ENCODE measurements at regions not wholly inside any gene's neighbourhood (a gene's known extent, or its start where the extent isn't known, plus 50 kb on each side); places are given as distances from the start of the nearest gene placed in this dataset.

DNA sequence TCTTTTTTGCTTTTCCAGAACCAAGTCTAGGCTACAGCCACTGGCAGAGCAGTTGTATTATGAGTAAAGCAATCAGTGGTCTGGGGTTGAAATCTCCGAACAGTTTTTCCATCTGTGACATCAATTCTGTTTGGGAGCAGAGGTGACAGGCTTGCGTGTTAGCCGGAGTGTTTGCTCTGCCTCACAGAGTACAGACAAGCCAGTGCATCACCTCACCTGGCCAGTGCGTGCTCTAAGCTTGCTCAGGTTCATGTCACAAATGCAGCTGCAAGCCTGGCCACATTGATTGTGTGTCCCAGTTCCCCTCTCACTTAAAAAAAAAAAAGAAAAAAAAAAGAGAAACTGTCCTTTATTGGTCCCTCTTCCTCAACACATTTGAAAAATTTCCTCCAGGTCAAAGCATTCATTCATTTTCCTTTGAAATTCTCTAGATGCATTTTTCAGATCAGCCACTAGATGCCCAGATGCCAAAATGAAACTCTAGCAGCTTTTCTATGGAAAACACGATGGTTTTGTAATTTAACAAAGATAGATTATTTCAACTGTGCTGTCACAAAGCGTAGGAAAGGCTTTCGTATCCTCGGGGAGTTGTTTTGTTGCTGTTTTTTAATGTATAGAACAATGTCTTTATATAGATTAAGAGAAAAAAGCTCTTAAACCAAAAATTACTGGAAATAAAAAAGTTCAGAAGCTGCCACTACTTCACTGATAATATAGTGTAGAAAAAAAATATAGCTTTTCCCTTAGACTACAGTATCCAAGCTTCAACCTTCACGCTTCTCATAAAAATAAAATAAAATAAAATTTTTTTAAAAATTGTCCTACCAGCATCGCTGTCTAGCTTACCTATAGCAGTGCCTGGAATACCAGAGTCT lies 585.5 kb downstream of the TLE1 start:
- TF ChIP-seq MYC (IDR thresholded peaks at IDR 0.05; ENCODE audit: low read depth, low read length) (no peak), POLR2A (IDR thresholded peaks at IDR 0.05; ENCODE audit: extremely low read depth, insufficient read length) (no peak)
- TF ChIP-seq, protein P1, sequence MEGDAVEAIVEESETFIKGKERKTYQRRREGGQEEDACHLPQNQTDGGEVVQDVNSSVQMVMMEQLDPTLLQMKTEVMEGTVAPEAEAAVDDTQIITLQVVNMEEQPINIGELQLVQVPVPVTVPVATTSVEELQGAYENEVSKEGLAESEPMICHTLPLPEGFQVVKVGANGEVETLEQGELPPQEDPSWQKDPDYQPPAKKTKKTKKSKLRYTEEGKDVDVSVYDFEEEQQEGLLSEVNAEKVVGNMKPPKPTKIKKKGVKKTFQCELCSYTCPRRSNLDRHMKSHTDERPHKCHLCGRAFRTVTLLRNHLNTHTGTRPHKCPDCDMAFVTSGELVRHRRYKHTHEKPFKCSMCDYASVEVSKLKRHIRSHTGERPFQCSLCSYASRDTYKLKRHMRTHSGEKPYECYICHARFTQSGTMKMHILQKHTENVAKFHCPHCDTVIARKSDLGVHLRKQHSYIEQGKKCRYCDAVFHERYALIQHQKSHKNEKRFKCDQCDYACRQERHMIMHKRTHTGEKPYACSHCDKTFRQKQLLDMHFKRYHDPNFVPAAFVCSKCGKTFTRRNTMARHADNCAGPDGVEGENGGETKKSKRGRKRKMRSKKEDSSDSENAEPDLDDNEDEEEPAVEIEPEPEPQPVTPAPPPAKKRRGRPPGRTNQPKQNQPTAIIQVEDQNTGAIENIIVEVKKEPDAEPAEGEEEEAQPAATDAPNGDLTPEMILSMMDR (IDR thresholded peaks at IDR 0.05; ENCODE audit: low read depth, low read length) = peak; percentile 3
- no peak for DNase-seq (ENCODE audit: low read depth)
- H3K4me3 ChIP-seq (ENCODE audit: low read depth, low read length) = no peak overlapping the region

DNA sequence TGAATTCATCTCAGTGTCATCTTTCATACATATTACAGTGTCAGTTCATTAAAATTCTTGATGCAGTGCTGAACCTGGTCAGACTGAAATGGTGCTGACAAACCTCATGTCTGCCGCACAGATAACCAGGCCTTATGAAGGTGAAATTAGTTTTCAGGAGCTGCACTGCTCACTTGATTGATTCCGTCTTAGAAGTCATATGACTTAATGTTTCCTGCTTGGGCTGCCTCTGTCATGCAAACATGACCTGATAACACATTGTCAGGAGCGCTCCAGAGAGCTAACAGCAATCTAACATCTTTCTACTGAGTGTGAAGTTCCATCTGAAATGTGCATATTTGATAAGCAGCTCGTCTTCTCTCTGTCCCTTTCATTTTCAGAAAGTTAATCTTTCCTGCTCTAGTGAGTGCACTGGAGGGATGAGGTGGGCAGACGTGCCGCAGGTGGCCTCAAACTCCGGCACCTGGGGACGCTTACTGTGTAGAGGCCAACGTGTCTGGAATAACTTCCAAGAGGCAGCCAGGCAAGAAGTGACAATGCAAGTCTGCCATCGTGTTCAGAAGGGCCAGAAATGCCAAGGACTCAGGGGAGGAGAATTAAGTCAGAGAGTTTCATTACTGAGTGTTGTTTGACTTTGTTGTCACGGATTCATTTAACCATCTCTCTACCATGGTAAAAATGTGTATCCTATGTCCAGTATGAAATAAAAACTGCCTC lies 592.1 kb downstream of the TLE1 start:
- H3K4me3 ChIP-seq (ENCODE audit: low read depth, low read length) = no peak overlapping the region
- TF ChIP-seq, protein P1 (IDR thresholded peaks at IDR 0.05; ENCODE audit: low read depth, low read length) = no peak
- TF ChIP-seq POLR2A (IDR thresholded peaks at IDR 0.05; ENCODE audit: extremely low read depth, insufficient read length) (no peak), MYC (IDR thresholded peaks at IDR 0.05; ENCODE audit: low read depth, low read length) (no peak)
- TF ChIP-seq, protein P2, sequence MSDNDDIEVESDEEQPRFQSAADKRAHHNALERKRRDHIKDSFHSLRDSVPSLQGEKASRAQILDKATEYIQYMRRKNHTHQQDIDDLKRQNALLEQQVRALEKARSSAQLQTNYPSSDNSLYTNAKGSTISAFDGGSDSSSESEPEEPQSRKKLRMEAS (IDR thresholded peaks at IDR 0.05; ENCODE audit: low read depth, low read length) = no peak
- no peak for DNase-seq (ENCODE audit: low read depth)

DNA sequence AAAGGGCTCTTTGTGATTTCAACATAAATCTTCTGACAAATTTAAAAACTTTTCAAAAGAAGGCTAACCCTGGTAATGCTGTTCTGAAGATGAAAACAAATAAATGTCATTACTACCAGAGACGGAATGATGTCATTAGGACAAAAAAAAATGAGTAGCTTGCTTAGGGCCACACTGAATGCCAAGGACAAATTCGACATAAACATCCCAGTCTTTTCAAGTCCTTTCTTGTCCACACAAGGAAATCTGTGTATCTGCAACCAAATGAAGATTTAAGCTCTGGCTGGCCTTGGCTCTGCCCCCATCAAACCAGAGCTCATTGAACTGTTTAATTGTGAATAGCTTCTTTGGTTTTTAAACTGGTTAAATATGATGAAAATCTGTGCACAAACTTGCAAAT lies 592.7 kb downstream of the TLE1 start:
- H3K4me3 ChIP-seq (ENCODE audit: low read depth, low read length) = no peak overlapping the region
- no peak for DNase-seq (ENCODE audit: low read depth)
- TF ChIP-seq POLR2A (IDR thresholded peaks at IDR 0.05; ENCODE audit: extremely low read depth, insufficient read length) (no peak), MYC (IDR thresholded peaks at IDR 0.05; ENCODE audit: low read depth, low read length) (no peak)
- TF ChIP-seq, protein P2 (IDR thresholded peaks at IDR 0.05; ENCODE audit: low read depth, low read length) = no peak

DNA sequence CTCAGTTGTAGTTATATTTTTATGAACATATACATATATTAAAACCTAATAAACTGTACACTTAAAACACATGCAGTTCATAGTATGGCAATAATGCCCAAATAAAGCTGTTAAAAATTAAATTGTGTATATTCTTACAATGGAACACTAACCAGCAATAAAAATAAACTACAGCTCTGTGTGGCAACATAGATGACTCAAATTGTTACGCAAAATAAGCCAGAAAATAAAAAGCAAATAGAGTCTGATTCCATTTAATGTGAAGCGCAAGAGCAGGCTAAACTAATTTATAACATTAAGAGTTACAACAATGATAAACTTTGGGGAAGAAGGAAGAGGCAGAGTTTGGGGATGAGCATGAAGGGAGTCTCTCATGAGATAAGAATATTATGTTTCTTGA lies 597.3 kb downstream of the TLE1 start:
- DNase-seq (ENCODE audit: low read depth) = no peak
- TF ChIP-seq POLR2A (IDR thresholded peaks at IDR 0.05; ENCODE audit: extremely low read depth, insufficient read length) (no peak), MYC (IDR thresholded peaks at IDR 0.05; ENCODE audit: low read depth, low read length) (no peak)
- TF ChIP-seq, protein P1 (IDR thresholded peaks at IDR 0.05; ENCODE audit: low read depth, low read length) = no peak
- TF ChIP-seq, protein P2 (IDR thresholded peaks at IDR 0.05; ENCODE audit: low read depth, low read length) = no peak
- H3K4me3 ChIP-seq (ENCODE audit: low read depth, low read length) = no peak overlapping the region

DNA sequence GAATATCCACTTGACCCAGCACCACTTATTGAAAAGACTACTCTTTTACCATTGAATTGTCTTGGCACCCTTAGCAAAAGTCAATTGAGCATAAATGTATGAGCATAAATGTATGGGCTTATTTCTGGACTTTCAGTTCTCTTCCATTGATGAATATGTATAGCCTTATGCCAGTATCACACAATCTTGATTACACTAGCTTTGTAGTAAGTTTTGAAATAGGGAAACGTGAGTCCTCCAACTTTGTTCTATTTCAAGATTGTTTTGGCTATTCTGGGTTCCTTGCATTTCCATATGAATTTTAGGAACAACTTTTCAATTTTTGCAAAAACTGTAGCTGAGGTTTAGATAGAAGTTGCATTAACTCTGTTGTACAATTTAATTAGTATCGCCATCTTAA lies 601.0 kb downstream of the TLE1 start:
- no peak overlapping the region for H3K4me3 ChIP-seq (ENCODE audit: low read depth, low read length)
- TF ChIP-seq, protein P1 (IDR thresholded peaks at IDR 0.05; ENCODE audit: low read depth, low read length) = no peak
- TF ChIP-seq, protein P2 (IDR thresholded peaks at IDR 0.05; ENCODE audit: low read depth, low read length) = no peak
- no peak for DNase-seq (ENCODE audit: low read depth)

DNA sequence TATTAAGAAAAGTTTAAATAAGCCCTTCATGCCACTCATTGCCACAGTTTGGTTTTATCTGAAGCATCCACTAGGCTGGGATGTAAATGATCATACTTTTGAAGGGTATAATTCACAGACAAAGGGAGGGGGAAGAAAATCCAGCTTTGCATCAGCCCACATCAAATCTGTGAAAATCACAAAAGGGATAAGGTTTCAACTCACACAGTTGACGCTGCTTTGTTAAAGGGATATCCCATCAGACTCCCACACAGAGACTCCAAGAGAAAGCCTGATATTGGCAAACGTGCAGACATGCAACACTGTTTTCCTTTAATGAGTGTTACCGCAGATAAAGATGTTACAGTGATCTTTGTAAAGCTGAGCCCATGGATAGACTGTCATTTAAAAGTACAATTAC lies 602.9 kb downstream of the TLE1 start:
- DNase-seq (ENCODE audit: low read depth) = no peak
- TF ChIP-seq, protein P2 (IDR thresholded peaks at IDR 0.05; ENCODE audit: low read depth, low read length) = no peak
- TF ChIP-seq, protein P1 (IDR thresholded peaks at IDR 0.05; ENCODE audit: low read depth, low read length) = no peak
- no peak for TF ChIP-seq MYC (IDR thresholded peaks at IDR 0.05; ENCODE audit: low read depth, low read length)
- TF ChIP-seq POLR2A (IDR thresholded peaks at IDR 0.05; ENCODE audit: extremely low read depth, insufficient read length) = no peak
- H3K4me3 ChIP-seq (ENCODE audit: low read depth, low read length) = no peak overlapping the region
